Caco-2 (cell line): ENCODE measurements at regions not wholly inside any gene's neighbourhood (a gene's known extent, or its start where the extent isn't known, plus 50 kb on each side); places are given as distances from the start of the nearest gene placed in this dataset.

Experiments used
- BruUV-seq: library from RNA; stranded (reverse); fragments of 400-500 nt; replicated peaks from 2 replicates; lab custom pipeline; 2021; lab: Mats Ljungman, UMichigan
- CTCF ChIA-PET: fragments of 300-600 bp; sonication (Branson Sonifier 250); formaldehyde crosslinking; loops from one replicate; lab custom pipeline; 2022; ENCODE audit warnings: antibody characterized with exemption; lab: Charles Lee
- POLR2A ChIA-PET: fragments of 300-600 bp; sonication (Branson Sonifier 250); formaldehyde crosslinking; loops from one replicate; lab custom pipeline; 2022; ENCODE audit warnings: antibody characterized with exemption; lab: Charles Lee
- DNase-seq, 2 experiments: peaks; one replicate each; pipeline versions ENCODE4 v3.0.0 to v3.0.0-alpha.2; 2020 to 2022
- H3K27me3 ChIP-seq: replicated peaks from 2 replicates; pipeline ENCODE4 v1.6.0; 2011; ENCODE audit warnings: low read length; ENCODE audit not compliant: control insufficient read depth, insufficient read depth
- H3K36me3 ChIP-seq: 2 replicates; pipeline ENCODE4 v1.5.1; 2011; ENCODE audit warnings: low read length; ENCODE audit not compliant: control insufficient read depth, insufficient read depth
- H3K4me1 ChIP-seq: fragments of 250-450 bp; sonication (Bioruptor Pico); 2 replicates; pipeline ENCODE4 v1.5.1; 2020; ENCODE audit warnings: mild to moderate bottlenecking
- H3K4me3 ChIP-seq: 2 replicates; pipeline ENCODE4 v1.5.1; 2011; ENCODE audit warnings: low read depth, mild to moderate bottlenecking, control low read depth, low read length
- H3K9me3 ChIP-seq: fragments of 250-450 bp; sonication (Bioruptor Pico); 2 replicates; pipeline ENCODE4 v1.5.1; 2020; ENCODE audit warnings: mild to moderate bottlenecking, moderate library complexity
- H3K27ac Mint-ChIP-seq: one replicate; pipeline ENCODE4 v1.8.0; 2022; ENCODE audit warnings: mixed read lengths; ENCODE audit not compliant: unreplicated experiment
- H3K27me3 Mint-ChIP-seq: one replicate; pipeline ENCODE4 v1.8.0; 2022; ENCODE audit warnings: mixed read lengths; ENCODE audit not compliant: insufficient read depth, unreplicated experiment
- H3K36me3 Mint-ChIP-seq: one replicate; pipeline ENCODE4 v1.8.0; 2022; ENCODE audit warnings: mild to moderate bottlenecking, mixed read lengths; ENCODE audit not compliant: insufficient read depth, unreplicated experiment
- H3K4me1 Mint-ChIP-seq: one replicate; pipeline ENCODE4 v1.8.0; 2022; ENCODE audit warnings: low read depth, mixed read lengths; ENCODE audit not compliant: unreplicated experiment
- H3K4me3 Mint-ChIP-seq: one replicate; pipeline ENCODE4 v1.8.0; 2022; ENCODE audit warnings: mild to moderate bottlenecking, moderate library complexity, mixed read lengths; ENCODE audit not compliant: unreplicated experiment
- H3K9me3 Mint-ChIP-seq: one replicate; pipeline ENCODE4 v1.8.0; 2022; ENCODE audit warnings: mixed read lengths; ENCODE audit not compliant: unreplicated experiment
- intact Hi-C: fragments of 100-400 bp; cut with micrococcal nuclease; formaldehyde crosslinking; loops from one replicate; pipeline ENCODE4 v1.10.0; 2022; ENCODE audit not compliant: unreplicated experiment
- TF ChIP-seq, protein P1 (sequence below), 2 experiments: fragments of 200-600 bp in 1 of 2; IDR thresholded peaks; 1 replicate in 1 of 2; 2 replicates in 1 of 2; pipeline versions ENCODE4 v1.5.1 to v1.8.0; 2011 to 2022; ENCODE audit warnings: antibody characterized with exemption in 1 of 2, control low read depth in 1 of 2, inconsistent platforms in 1 of 2, low read depth in 1 of 2, low read length in 1 of 2, mild to moderate bottlenecking in 1 of 2, moderate library complexity in 1 of 2; ENCODE audit not compliant: insufficient read depth in 1 of 2, severe bottlenecking in 1 of 2, unreplicated experiment in 1 of 2

DNA sequence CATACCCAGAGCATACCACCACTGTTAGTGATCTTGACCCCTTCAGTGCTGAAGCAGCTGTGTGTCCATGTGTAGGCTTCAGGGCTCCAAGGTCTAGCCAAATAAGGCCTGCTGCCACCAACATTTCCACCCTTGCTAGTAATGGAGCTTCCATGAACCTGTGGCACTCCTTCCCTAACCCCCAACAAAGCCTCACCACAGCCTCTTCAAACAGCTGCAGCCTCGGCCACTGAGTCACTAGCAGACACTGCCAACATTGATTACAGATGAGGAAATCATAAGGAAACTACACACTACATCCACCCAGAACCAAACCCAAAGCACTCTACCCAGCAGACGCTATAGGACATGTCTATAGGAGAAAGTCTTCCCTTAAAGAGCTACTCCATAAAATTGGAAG, 610.7 kb downstream of the KCNJ2 start:
- no TSS peak for BruUV-seq
- DNase-seq: no peak
- ChIA-PET CTCF (no interaction called here), POLR2A (no interaction called here)
- TF ChIP-seq, protein P1, sequence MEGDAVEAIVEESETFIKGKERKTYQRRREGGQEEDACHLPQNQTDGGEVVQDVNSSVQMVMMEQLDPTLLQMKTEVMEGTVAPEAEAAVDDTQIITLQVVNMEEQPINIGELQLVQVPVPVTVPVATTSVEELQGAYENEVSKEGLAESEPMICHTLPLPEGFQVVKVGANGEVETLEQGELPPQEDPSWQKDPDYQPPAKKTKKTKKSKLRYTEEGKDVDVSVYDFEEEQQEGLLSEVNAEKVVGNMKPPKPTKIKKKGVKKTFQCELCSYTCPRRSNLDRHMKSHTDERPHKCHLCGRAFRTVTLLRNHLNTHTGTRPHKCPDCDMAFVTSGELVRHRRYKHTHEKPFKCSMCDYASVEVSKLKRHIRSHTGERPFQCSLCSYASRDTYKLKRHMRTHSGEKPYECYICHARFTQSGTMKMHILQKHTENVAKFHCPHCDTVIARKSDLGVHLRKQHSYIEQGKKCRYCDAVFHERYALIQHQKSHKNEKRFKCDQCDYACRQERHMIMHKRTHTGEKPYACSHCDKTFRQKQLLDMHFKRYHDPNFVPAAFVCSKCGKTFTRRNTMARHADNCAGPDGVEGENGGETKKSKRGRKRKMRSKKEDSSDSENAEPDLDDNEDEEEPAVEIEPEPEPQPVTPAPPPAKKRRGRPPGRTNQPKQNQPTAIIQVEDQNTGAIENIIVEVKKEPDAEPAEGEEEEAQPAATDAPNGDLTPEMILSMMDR (IDR thresholded peaks at IDR 0.05; ENCODE audit: insufficient read depth in 1 of 2, low read depth in 1 of 2, low read length in 1 of 2, severe bottlenecking in 1 of 2, unreplicated experiment in 1 of 2): no peak
- Mint-ChIP-seq H3K27me3 (no peaks in the 10 kb centered on the region), H3K4me3 (no peak overlapping the region), H3K36me3 (no peaks in the 10 kb centered on the region), H3K27ac (no peak overlapping the region), H3K4me1 (no peaks in the 10 kb centered on the region), H3K9me3 (no peaks in the 10 kb centered on the region)
- intact Hi-C loops: no loop called here
- Histone ChIP-seq H3K27me3 (no peaks in the 10 kb centered on the region), H3K4me3 (no peak overlapping the region), H3K4me1 (no peaks in the 10 kb centered on the region), H3K36me3 (no peaks in the 10 kb centered on the region), H3K9me3 (no peaks in the 10 kb centered on the region; the same call in 1 of the 2 replicates)

DNA sequence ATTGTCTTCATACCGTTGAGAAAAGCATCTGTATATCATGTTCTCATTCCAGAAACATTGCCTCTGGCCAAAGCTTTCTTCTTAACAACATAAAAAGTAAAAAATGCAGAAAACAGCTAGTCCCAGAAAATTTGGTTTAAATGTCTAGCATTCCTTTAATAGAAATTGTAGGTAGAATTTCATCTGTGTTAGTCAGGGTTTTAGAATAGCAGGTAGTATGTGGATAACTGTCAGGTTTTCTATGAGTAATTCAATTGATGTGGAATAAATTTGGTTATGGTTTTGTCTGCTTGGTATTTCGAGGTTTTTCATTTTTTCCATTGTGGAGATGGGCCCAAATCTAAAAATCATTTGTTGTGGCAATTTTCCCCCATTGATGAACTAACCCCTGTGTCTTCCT, 616.7 kb downstream of the KCNJ2 start:
- POLR2A ChIA-PET: no interaction called here
- Histone ChIP-seq H3K27me3 (no peaks in the 10 kb centered on the region), H3K36me3 (no peaks in the 10 kb centered on the region), H3K9me3 (no peaks in the 10 kb centered on the region; the same call in 1 of the 2 replicates), H3K4me3 (no peak overlapping the region), H3K4me1 (no peaks in the 10 kb centered on the region)
- no peaks in the 10 kb centered on the region for H3K4me1 Mint-ChIP-seq
- CTCF ChIA-PET: no interaction called here
- intact Hi-C loops: no loop called here
- H3K27me3 Mint-ChIP-seq: peaks cover 3% of the 10 kb centered on the region
- DNase-seq: no peak
- no TSS peak for BruUV-seq
- TF ChIP-seq, protein P1 (IDR thresholded peaks at IDR 0.05; ENCODE audit: insufficient read depth in 1 of 2, low read depth in 1 of 2, low read length in 1 of 2, severe bottlenecking in 1 of 2, unreplicated experiment in 1 of 2): no peak
- no peaks in the 10 kb centered on the region for H3K9me3 Mint-ChIP-seq
- no peak overlapping the region for H3K27ac Mint-ChIP-seq
- H3K4me3 Mint-ChIP-seq: no peak overlapping the region
- no peaks in the 10 kb centered on the region for H3K36me3 Mint-ChIP-seq

DNA sequence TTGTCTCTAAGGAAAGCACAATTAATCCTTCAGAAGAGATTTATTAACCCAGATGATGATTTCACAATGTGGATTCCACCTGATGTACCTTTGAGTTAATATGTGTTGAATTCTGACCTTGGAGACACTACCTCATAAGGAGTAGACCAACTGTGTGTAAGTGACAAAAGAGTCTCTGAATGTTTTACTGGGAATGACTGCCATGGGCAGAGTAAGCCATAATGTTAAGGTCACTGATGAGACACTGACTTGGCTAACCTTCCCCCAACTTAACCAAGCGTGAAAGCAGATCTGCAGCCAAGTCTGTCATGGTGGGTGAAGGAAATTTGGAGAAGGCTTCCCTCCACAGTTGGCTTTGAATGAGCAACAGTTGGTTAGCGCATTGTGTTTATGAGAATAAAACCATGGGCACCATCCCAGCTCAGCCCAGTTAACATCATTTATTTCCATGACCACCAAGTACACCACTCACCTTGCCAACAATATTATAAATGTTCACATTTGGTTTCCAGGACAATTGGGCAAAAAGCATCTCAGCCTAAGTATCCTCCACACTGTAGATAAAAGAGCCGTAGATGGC, 618.5 kb downstream of the KCNJ2 start:
- intact Hi-C loops: no loop called here
- TF ChIP-seq, protein P1 (IDR thresholded peaks at IDR 0.05; ENCODE audit: insufficient read depth in 1 of 2, low read depth in 1 of 2, low read length in 1 of 2, severe bottlenecking in 1 of 2, unreplicated experiment in 1 of 2): no peak
- H3K4me1 Mint-ChIP-seq: no peaks in the 10 kb centered on the region
- no peaks in the 10 kb centered on the region for H3K9me3 Mint-ChIP-seq
- Histone ChIP-seq H3K4me1 (no peaks in the 10 kb centered on the region), H3K27me3 (no peaks in the 10 kb centered on the region), H3K36me3 (no peaks in the 10 kb centered on the region), H3K4me3 (no peak overlapping the region), H3K9me3 (no peaks in the 10 kb centered on the region)
- ChIA-PET CTCF (no interaction called here), POLR2A (no interaction called here)
- H3K36me3 Mint-ChIP-seq: no peaks in the 10 kb centered on the region
- H3K27me3 Mint-ChIP-seq: peaks cover 3% of the 10 kb centered on the region
- DNase-seq: no peak
- BruUV-seq: no TSS peak
- H3K27ac Mint-ChIP-seq: no peak overlapping the region
- H3K4me3 Mint-ChIP-seq: no peak overlapping the region
